NCI-H2107 (cell line): ENCODE measurements at regions not wholly inside any gene's neighbourhood (a gene's known extent, or its start where the extent isn't known, plus 50 kb on each side); places are given as distances from the start of the nearest gene placed in this dataset.
"Not testable (repeated sequence)": the region's sequence is repeated elsewhere in the genome, so short reads cannot be mapped to it uniquely, and the experiment has no call there.

ENCODE experiments used
- DNase-seq: peaks from one replicate; lab custom pipeline; 2025; lab: John Stamatoyannopoulos, UW

DNA sequence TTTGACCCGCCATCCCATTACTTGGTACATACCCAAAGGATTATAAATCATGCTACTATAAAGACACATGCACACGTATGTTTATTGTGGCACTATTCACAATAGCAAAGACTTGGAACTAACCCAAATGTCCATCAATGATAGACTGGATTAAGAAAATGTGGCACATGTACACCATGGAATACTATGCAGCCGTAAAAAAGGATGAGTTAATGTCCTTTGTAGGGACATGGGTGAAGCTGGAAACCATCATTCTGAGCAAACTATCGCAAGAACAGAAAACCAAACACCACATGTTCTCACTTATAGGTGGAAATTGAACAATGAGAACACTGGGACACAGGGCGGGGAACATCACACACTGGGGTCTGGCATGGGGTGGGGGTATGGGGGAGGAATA is 57.1 kb upstream of the GMDS start:
- not testable (repeated sequence) for DNase-seq

DNA sequence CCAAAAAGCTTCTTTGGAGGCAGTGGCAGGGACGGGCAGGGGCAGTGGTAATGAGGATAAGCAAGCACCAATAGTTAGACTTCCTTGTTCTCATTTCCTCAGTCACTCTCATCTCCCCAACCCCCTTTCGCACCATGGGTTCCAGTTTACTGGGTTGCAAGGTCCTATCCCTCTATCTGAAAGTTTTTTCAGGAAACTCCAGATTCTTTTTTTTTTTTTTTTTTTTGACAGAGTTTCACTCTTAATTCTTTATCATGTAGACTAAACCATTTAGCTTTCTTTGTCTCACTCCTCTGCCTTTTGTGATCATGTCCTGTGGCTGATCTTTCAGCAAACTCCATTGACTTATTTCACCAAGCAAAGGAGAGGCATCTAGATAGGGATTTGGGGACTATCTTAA is 51.4 kb upstream of the GMDS start:
- no peak for DNase-seq
